GM12878 (cell line): ENCODE measurements at regions not wholly inside any gene's neighbourhood (a gene's known extent, or its start where the extent isn't known, plus 50 kb on each side); places are given as distances from the start of the nearest gene placed in this dataset.

Source experiments
- ATF2 ChIP-seq: IDR thresholded peaks from 2 replicates; pipeline ENCODE4 v1.6.1; 2012; ENCODE audit warnings: low read length, inconsistent platforms
- CEBPZ ChIP-seq: fragments of 150-350 bp; IDR thresholded peaks from 2 replicates; pipeline ENCODE4 v1.6.1; 2016; ENCODE audit warnings: low read depth, low read length
- HCFC1 ChIP-seq: fragments of 150-350 bp; IDR thresholded peaks from 2 replicates; pipeline ENCODE4 v1.6.1; 2014; ENCODE audit warnings: low read length
- HDAC2 ChIP-seq: fragments of 200-600 bp; sonication (generic); IDR thresholded peaks from 2 replicates; pipeline ENCODE4 v1.6.1; 2017
- HSF1 ChIP-seq: fragments of 150-350 bp; IDR thresholded peaks from 2 replicates; pipeline ENCODE4 v1.6.1; 2014; ENCODE audit warnings: mild to moderate bottlenecking, low read depth, low read length
- IRF3 ChIP-seq: fragments of 450-650 bp; IDR thresholded peaks from 2 replicates; pipeline ENCODE4 v1.6.1; 2014; ENCODE audit warnings: mild to moderate bottlenecking
- IRF4 ChIP-seq: IDR thresholded peaks from 2 replicates; pipeline ENCODE4 v1.6.1; 2011; ENCODE audit warnings: low read depth, low read length
- KAT2A ChIP-seq: conservative IDR thresholded peaks from 2 replicates; pipeline ENCODE4 v1.6.1; 2011; ENCODE audit warnings: low read depth, low read length; ENCODE audit not compliant: control insufficient read depth
- MXI1 ChIP-seq: fragments of 150-350 bp; IDR thresholded peaks from 2 replicates; pipeline ENCODE4 v1.6.1; 2011; ENCODE audit warnings: low read depth, mild to moderate bottlenecking, inconsistent platforms, low read length, improper control_type of control experiment
- NBN ChIP-seq: fragments of 450-650 bp; IDR thresholded peaks from 2 replicates; pipeline ENCODE4 v1.6.1; 2016
- NFYA ChIP-seq: IDR thresholded peaks from 2 replicates; pipeline ENCODE4 v1.6.1; 2011; ENCODE audit warnings: low read depth, mild to moderate bottlenecking, low read length, improper control_type of control experiment, borderline replicate concordance
- PBX3 ChIP-seq: IDR thresholded peaks from 2 replicates; pipeline ENCODE4 v1.6.1; 2011; ENCODE audit warnings: mild to moderate bottlenecking, low read depth, low read length, moderate library complexity; ENCODE audit not compliant: insufficient replicate concordance
- POU2F2 ChIP-seq: IDR thresholded peaks from 3 replicates; pipeline ENCODE4 v1.6.1; 2011; ENCODE audit warnings: low read depth, mild to moderate bottlenecking, low read length, borderline replicate concordance
- SIN3A ChIP-seq: IDR thresholded peaks from 2 replicates; pipeline ENCODE4 v1.6.1; 2012; ENCODE audit warnings: low read depth, low read length, improper control_type of control experiment
- SREBF2 ChIP-seq: IDR thresholded peaks from 2 replicates; pipeline ENCODE4 v1.6.1; 2012; ENCODE audit warnings: mild to moderate bottlenecking, low read length
- SUZ12 ChIP-seq: fragments of 200-600 bp; sonication (generic); IDR thresholded peaks from one replicate; pipeline ENCODE4 v1.6.1; 2018; ENCODE audit warnings: antibody characterized with exemption, mild to moderate bottlenecking; ENCODE audit not compliant: unreplicated experiment
- USF2 ChIP-seq: IDR thresholded peaks from 2 replicates; pipeline ENCODE4 v1.6.1; 2011; ENCODE audit warnings: low read depth, low read length, improper control_type of control experiment, borderline replicate concordance
- ZBED1 ChIP-seq: IDR thresholded peaks from 2 replicates; pipeline ENCODE4 v1.6.1; 2016; ENCODE audit warnings: borderline replicate concordance
- ZBTB4 ChIP-seq: fragments of 450-650 bp; formaldehyde crosslinking; IDR thresholded peaks from 2 replicates; pipeline ENCODE4 v1.4.0; 2022; ENCODE audit warnings: mild to moderate bottlenecking, moderate library complexity

GRCh38 chr5:91272858-91273257 is 110.3 kb downstream of the ARRDC3 start (continued):
- TF ChIP-seq USF2 (no peak), CEBPZ (no peak), IRF3 (no peak), SREBF2 (no peak), MXI1 (no peak), SIN3A (no peak), SUZ12 (no peak), HDAC2 (no peak), ZBTB4 (CRISPR knock-in tag) (no peak), HSF1 (no peak), HCFC1 (no peak), KAT2A (no peak), ZBED1 (peak; percentile 83; the same call in 1 of the 2 replicates), IRF4 (peak; percentile 97), PBX3 (no peak), POU2F2 (peak; percentile 96), NBN (peak; percentile 79), ATF2 (peak; percentile 95), NFYA (no peak)
